Breast epithelium (tissue), 3 donors: ENCODE measurements at regions not wholly inside any gene's neighbourhood (a gene's known extent, or its start where the extent isn't known, plus 50 kb on each side); places are given as distances from the start of the nearest gene placed in this dataset.

Source experiments
- POLR2A ChIP-seq: fragments of 450-650 bp; IDR thresholded peaks from one replicate; pipeline ENCODE4 v1.6.1; 2016; ENCODE audit warnings: antibody characterized with exemption, mild to moderate bottlenecking, moderate library complexity
- POLR2AphosphoS5 ChIP-seq, 3 donors: sonication (generic); formaldehyde crosslinking; IDR thresholded peaks; one replicate each; pipeline ENCODE4 v1.6.1; 2017; ENCODE audit warnings: antibody characterized with exemption in 3 of 3
- TF ChIP-seq, protein P1 (sequence below), 3 donors: fragments of 450-650 bp; IDR thresholded peaks; one replicate each; pipeline ENCODE4 v1.5.1; 2016 to 2017; ENCODE audit warnings: antibody characterized with exemption in 3 of 3, mild to moderate bottlenecking in 3 of 3, moderate library complexity in 3 of 3

DNA sequence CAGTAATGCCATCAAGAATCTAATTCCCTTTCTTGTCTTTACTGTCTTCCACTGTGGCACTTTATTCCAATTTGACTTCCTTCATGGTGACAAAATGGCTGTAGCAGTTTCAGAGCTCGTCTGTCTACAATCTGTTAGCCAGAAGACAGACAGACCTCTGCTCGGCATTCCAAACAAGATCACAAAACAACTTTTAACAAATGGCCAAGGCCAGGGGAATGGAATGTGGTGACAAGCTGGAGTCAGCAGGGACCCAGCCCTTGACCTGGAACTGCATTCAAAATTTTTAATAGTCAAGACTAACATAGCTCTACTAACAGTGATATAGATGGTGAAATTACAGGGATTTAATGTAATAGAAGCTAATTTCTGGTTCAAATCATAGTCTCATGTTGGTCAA lies 637.2 kb downstream of the ETS1 start:
- TF ChIP-seq POLR2A, result no peak
- TF ChIP-seq, protein P1, sequence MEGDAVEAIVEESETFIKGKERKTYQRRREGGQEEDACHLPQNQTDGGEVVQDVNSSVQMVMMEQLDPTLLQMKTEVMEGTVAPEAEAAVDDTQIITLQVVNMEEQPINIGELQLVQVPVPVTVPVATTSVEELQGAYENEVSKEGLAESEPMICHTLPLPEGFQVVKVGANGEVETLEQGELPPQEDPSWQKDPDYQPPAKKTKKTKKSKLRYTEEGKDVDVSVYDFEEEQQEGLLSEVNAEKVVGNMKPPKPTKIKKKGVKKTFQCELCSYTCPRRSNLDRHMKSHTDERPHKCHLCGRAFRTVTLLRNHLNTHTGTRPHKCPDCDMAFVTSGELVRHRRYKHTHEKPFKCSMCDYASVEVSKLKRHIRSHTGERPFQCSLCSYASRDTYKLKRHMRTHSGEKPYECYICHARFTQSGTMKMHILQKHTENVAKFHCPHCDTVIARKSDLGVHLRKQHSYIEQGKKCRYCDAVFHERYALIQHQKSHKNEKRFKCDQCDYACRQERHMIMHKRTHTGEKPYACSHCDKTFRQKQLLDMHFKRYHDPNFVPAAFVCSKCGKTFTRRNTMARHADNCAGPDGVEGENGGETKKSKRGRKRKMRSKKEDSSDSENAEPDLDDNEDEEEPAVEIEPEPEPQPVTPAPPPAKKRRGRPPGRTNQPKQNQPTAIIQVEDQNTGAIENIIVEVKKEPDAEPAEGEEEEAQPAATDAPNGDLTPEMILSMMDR (IDR thresholded peaks at IDR 0.05), result no peak
- TF ChIP-seq POLR2AphosphoS5 (IDR thresholded peaks at IDR 0.05), result no peak
